GM10266 (cell line): ENCODE measurements at regions not wholly inside any gene's neighbourhood (a gene's known extent, or its start where the extent isn't known, plus 50 kb on each side); places are given as distances from the start of the nearest gene placed in this dataset.

Experiments
- DNase-seq: peaks from one replicate; pipeline ENCODE4 v3.0.0; 2012; ENCODE audit errors: extremely low spot score
- TF ChIP-seq, protein P1 (sequence below): IDR thresholded peaks from 2 replicates; pipeline ENCODE4 v1.5.1; 2012; ENCODE audit warnings: mild to moderate bottlenecking, low read depth; ENCODE audit not compliant: control insufficient read depth, insufficient read depth; ENCODE audit errors: missing control alignments

DNA sequence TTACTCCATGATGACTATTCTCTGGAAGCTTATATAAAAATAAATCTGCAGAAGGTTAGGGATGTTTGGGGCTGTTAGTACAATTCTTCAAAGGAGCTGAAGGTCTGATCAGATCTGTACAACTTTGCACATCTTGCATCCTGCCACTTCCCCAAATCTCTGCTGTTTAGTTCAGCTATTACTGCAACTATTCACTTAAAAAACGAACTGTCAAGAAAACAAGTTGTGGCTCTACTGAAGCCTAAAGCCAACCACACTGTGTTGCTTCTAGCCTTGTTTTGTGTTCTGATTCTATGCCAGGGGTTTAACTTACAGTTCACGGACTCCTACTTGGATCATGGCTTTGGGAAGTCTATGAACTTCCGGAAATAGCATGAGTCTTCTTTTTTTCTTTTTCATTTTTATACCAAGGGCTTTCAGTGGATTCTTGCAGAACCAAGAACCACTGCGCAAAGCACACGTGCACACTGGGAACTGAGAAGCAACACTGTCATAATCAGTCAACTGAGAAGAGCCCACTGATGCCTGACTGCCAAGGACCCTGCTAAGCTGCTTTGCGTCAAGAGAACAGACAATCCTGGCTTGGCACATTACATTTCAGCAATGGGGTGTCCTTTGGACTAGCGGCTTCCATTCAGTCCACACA lies 66.3 kb upstream of the EEA1 start:
- TF ChIP-seq, protein P1, sequence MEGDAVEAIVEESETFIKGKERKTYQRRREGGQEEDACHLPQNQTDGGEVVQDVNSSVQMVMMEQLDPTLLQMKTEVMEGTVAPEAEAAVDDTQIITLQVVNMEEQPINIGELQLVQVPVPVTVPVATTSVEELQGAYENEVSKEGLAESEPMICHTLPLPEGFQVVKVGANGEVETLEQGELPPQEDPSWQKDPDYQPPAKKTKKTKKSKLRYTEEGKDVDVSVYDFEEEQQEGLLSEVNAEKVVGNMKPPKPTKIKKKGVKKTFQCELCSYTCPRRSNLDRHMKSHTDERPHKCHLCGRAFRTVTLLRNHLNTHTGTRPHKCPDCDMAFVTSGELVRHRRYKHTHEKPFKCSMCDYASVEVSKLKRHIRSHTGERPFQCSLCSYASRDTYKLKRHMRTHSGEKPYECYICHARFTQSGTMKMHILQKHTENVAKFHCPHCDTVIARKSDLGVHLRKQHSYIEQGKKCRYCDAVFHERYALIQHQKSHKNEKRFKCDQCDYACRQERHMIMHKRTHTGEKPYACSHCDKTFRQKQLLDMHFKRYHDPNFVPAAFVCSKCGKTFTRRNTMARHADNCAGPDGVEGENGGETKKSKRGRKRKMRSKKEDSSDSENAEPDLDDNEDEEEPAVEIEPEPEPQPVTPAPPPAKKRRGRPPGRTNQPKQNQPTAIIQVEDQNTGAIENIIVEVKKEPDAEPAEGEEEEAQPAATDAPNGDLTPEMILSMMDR: no peak
- DNase-seq: no peak

DNA sequence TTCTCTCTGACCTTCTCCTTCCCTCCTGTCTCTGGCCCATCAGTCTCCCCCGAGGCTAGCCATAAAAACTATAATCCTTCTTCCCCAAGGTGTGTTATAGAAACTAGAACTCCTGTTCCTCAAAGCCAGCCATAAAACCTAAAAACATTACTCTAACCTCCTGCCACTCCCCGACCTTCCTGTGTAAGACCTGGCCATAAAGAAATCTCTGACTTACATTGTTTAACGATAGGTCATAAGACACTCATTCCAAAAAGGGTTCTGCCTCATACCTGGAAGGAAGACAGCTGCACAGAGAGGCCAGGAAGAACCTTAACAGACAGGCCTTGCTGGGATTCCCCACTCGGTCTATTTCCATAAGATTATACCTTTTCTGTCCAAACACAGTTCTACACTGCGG lies 70.9 kb upstream of the EEA1 start:
- no peak for DNase-seq
- TF ChIP-seq, protein P1: no peak

DNA sequence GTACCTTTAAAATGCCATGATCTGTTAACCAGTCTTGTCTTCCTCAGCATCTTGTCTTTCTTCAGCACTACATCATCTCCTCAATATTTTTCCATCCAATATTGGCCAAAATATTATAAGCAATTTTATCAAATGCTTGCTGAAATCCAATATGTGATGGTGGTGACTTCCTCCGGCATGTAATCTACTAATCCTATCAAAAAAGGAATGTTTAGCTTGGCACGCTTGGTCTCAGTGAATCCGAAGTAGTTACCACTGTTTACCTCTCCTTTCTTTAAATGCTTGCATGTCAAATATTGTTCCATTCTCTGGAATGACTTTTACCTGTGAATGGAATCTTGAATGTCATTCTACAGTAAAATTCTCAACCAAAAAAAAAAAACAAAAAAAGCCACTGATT lies 72.3 kb upstream of the EEA1 start:
- TF ChIP-seq, protein P1: no peak
- DNase-seq: no peak

DNA sequence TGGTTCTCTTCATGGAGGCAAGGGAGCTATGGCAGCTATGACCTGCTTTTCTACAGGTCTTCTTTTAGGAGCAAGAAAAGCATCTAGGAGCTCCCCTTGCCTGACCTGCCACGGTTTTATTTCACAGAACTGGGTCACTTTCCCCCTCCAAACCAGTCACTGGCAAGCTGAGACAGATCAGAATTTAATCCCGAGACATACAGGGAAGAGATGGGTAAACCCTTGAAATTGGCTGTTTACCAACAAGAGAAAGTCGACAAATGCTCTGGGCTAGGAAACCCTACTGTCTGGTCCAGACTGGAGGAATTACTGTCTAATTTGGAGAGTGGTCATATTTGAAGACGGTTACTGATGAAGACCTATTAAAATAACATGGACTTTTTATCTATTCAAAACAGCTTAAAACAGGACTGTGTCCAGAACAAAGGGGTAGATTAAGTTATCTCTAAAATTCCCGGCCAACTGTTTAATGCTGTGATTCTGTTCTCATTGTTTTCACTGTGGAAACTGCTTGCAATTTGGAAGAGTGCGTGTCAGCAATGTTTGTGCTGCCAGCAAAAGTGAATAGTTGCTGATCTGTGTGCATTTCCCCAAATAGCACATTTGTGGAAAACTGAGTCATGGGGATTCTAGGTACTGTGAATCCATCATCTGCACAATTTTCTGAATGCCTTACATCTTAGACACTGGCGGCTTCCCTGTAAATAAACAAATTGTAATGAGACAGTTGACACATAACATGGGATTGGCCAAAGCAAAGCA lies 73.4 kb upstream of the EEA1 start:
- TF ChIP-seq, protein P1: no peak
- DNase-seq: no peak

DNA sequence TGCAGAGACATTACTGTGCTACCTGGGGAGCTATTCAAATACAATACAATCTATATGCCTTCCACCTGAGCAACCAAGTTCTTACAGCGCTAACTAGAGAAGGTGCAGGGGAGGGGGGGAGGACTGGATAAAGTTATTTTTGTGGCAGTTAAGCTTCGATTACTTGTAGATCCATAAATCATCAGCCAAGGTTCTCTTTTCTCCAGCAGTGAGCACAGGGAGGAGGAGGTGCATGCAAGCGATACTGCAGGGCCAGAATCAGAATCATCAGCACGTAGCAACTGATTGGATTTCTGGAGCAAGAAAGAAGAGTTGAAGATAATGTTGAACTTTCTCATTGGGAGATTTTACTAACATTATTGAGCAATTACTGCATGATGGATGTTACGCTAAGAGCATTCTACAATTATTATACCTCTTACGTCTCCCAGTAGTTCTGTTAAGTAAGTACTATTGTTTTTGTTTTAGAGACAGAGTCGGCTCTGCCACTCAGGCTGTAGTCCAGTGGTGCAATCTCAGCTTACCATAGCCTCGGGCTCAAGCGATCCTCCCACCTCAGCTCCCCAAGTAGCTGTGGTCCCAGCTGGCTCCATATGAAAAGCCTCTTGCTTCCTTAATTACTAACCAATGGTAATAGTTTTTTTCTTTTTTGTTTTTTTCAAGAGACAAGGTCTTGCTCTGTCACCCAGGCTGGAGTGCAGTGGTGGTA lies 74.6 kb upstream of the EEA1 start:
- no peak for DNase-seq
- TF ChIP-seq, protein P1: no peak

DNA sequence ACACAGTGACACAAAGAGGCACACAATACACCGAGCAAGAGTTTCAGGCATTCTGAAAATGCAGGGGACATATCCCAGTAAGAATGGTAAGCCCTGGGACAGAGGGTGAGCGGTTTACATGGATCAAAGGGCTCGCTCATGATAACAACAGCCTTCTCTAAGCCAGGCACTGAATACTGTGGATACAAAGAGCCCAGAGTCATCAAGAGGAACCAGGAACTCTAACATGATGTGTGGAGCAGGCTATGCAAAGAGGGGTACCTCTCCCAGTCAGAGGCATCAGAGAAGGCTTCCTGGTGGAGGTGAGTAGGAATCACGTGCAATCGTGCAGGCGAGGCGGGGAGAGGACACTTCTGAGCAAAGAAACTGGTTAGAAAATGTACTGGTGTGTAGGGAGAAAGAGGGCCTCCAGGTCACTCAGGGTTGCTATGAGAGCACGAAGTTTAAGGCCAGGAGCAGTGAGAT lies 76.9 kb upstream of the EEA1 start:
- TF ChIP-seq, protein P1: no peak
- no peak for DNase-seq
